SK-N-SH (cell line): ENCODE measurements at regions not wholly inside any gene's neighbourhood (a gene's known extent, or its start where the extent isn't known, plus 50 kb on each side); places are given as distances from the start of the nearest gene placed in this dataset.

Source experiments
- POLR2AphosphoS5 ChIP-seq: IDR thresholded peaks from 2 replicates; pipeline ENCODE4 v1.6.1; 2012; ENCODE audit warnings: low read depth, low read length
- RFX5 ChIP-seq: IDR thresholded peaks from 2 replicates; pipeline ENCODE4 v1.6.1; 2012; ENCODE audit warnings: mild to moderate bottlenecking, improper control_type of control experiment, low read length
- YY1 ChIP-seq: IDR thresholded peaks from 2 replicates; pipeline ENCODE4 v1.4.0; 2012; ENCODE audit warnings: low read depth, mild to moderate bottlenecking

- TF ChIP-seq POLR2AphosphoS5: no peak
- TF ChIP-seq YY1: no peak
- no peak for TF ChIP-seq RFX5
These were observed 819.3 kb upstream of the CELF2 start for GRCh38 chr10:10198363-10198762.
